ENCODE measurements at regions not wholly inside any gene's neighbourhood (a gene's known extent, or its start where the extent isn't known, plus 50 kb on each side); places are given as distances from the start of the nearest gene placed in this dataset.

DNA sequence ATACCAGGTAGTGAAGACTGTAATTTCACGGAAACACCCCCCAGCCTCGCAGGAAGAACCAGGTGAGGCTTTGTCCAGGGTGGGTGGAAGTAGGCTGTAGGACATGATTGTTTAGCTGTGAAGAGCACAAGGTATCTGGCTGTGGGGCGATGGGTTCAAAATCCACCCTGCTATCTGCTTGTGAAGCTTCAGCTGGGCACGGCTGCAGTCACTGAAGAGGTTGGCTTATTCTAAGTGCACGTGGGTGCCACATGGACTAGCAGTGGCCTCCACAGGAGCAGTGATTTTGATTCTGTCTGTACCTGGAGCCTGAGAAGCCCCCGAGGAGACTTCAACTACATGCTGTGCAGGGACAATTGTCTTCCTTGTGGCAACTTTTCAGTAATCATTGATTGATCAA lies 254.1 kb downstream of the FGF9 start:
- Histone ChIP-seq H4K20me1 (ENCODE audit: insufficient read depth, low read length) (no peaks in the 10 kb centered on the region), H2AFZ (ENCODE audit: low read length) (no peak overlapping the region), H3F3A (ENCODE audit: insufficient read depth, low read length) (no peaks in the 10 kb centered on the region), H3K27me3 (ENCODE audit: insufficient read depth, low read length) (no peaks in the 10 kb centered on the region), H3K27ac (ENCODE audit: low read depth, low read length, poor library complexity, severe bottlenecking) (no peak overlapping the region), H3K79me2 (ENCODE audit: insufficient read depth, low read length) (no peaks in the 10 kb centered on the region), H3K4me2 (ENCODE audit: low read length) (no peak overlapping the region), H3K36me3 (ENCODE audit: insufficient read depth, low read length) (no peaks in the 10 kb centered on the region), H3K9me3 (ENCODE audit: low read length) (no peaks in the 10 kb centered on the region), H3K4me3 (ENCODE audit: low read depth, low read length, poor library complexity, severe bottlenecking) (no peak overlapping the region), H3K4me1 (ENCODE audit: insufficient read depth, low read length, severe bottlenecking) (no peaks in the 10 kb centered on the region), H3K9ac (ENCODE audit: low read length) (no peak overlapping the region), H3K9me2 (ENCODE audit: low read depth, low read length) (no peaks in the 10 kb centered on the region)
- TF ChIP-seq, protein P1, sequence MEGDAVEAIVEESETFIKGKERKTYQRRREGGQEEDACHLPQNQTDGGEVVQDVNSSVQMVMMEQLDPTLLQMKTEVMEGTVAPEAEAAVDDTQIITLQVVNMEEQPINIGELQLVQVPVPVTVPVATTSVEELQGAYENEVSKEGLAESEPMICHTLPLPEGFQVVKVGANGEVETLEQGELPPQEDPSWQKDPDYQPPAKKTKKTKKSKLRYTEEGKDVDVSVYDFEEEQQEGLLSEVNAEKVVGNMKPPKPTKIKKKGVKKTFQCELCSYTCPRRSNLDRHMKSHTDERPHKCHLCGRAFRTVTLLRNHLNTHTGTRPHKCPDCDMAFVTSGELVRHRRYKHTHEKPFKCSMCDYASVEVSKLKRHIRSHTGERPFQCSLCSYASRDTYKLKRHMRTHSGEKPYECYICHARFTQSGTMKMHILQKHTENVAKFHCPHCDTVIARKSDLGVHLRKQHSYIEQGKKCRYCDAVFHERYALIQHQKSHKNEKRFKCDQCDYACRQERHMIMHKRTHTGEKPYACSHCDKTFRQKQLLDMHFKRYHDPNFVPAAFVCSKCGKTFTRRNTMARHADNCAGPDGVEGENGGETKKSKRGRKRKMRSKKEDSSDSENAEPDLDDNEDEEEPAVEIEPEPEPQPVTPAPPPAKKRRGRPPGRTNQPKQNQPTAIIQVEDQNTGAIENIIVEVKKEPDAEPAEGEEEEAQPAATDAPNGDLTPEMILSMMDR (IDR thresholded peaks at IDR 0.05; ENCODE audit: low read length) = no peak
- no peak for TF ChIP-seq EZH2 (IDR thresholded peaks at IDR 0.05; ENCODE audit: borderline replicate concordance, low read length)

DNA sequence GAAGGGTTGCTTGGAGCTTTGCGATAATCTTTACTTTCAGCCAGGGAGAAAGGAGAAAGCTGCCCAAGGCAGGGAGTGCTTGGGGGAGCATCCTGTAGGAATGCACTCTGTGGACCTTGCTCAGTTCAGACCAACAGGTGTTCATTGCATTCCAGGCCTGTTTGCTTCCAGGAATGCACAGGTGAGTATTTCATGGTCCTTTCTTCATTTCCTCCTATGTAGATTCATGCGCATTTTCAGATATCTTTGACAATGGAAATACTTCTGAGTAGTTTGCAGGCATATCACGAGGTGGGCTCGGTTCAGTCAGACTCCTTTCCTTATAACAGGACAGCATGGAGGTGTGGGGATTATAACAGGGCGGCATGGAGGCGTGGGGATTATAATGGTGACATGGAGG lies 254.8 kb downstream of the FGF9 start:
- Histone ChIP-seq H3K4me3 (ENCODE audit: low read depth, low read length, poor library complexity, severe bottlenecking) (no peak overlapping the region), H3K9me2 (ENCODE audit: low read depth, low read length) (no peaks in the 10 kb centered on the region), H3K36me3 (ENCODE audit: insufficient read depth, low read length) (no peaks in the 10 kb centered on the region), H2AFZ (ENCODE audit: low read length) (no peak overlapping the region), H3K9ac (ENCODE audit: low read length) (no peak overlapping the region), H3K9me3 (ENCODE audit: low read length) (no peaks in the 10 kb centered on the region), H3K4me1 (ENCODE audit: insufficient read depth, low read length, severe bottlenecking) (no peaks in the 10 kb centered on the region), H3K27ac (ENCODE audit: low read depth, low read length, poor library complexity, severe bottlenecking) (no peak overlapping the region), H4K20me1 (ENCODE audit: insufficient read depth, low read length) (no peaks in the 10 kb centered on the region), H3K4me2 (ENCODE audit: low read length) (no peak overlapping the region), H3K27me3 (ENCODE audit: insufficient read depth, low read length) (no peaks in the 10 kb centered on the region), H3K79me2 (ENCODE audit: insufficient read depth, low read length) (no peaks in the 10 kb centered on the region), H3F3A (ENCODE audit: insufficient read depth, low read length) (no peaks in the 10 kb centered on the region)
- TF ChIP-seq EZH2 (IDR thresholded peaks at IDR 0.05; ENCODE audit: borderline replicate concordance, low read length) = no peak
- TF ChIP-seq, protein P1 (IDR thresholded peaks at IDR 0.05; ENCODE audit: low read length) = no peak

DNA sequence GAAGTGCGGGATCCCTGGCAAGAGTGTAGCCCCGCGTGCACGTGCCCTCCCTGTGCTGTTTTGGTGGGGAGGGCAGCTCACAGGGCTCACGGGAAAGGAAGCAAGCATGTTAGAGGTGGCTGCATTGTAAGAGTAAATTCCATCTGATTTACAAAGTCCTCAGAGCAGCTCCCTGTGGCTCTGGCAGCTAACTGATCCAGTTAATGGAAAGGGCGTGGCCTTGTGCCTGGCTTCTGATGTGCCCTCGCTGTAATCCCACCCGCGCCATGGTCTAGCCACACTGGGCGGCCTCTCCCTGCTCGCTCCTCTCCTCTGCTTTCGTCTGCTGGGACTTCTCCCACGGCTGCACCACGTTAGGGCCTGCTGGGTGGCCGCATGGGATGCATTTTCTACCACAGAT lies 258.5 kb downstream of the FGF9 start:
- no peaks in the 10 kb centered on the region for H3K9me2 ChIP-seq (ENCODE audit: low read depth, low read length)
- no peak overlapping the region for H2AFZ ChIP-seq (ENCODE audit: low read length)
- no peak overlapping the region for H3K4me3 ChIP-seq (ENCODE audit: low read depth, low read length, poor library complexity, severe bottlenecking)
- H3K9me3 ChIP-seq (ENCODE audit: low read length) = no peaks in the 10 kb centered on the region
- H3K27ac ChIP-seq (ENCODE audit: low read depth, low read length, poor library complexity, severe bottlenecking) = no peak overlapping the region
- TF ChIP-seq, protein P1 (IDR thresholded peaks at IDR 0.05; ENCODE audit: low read length) = no peak
- TF ChIP-seq EZH2 (IDR thresholded peaks at IDR 0.05; ENCODE audit: borderline replicate concordance, low read length) = no peak
- no peak overlapping the region for H3K9ac ChIP-seq (ENCODE audit: low read length)
- no peaks in the 10 kb centered on the region for H3K27me3 ChIP-seq (ENCODE audit: insufficient read depth, low read length)
- H3K36me3 ChIP-seq (ENCODE audit: insufficient read depth, low read length) = no peaks in the 10 kb centered on the region
- no peaks in the 10 kb centered on the region for H3F3A ChIP-seq (ENCODE audit: insufficient read depth, low read length)
- H3K4me2 ChIP-seq (ENCODE audit: low read length) = no peak overlapping the region
- H4K20me1 ChIP-seq (ENCODE audit: insufficient read depth, low read length) = no peaks in the 10 kb centered on the region
- no peaks in the 10 kb centered on the region for H3K79me2 ChIP-seq (ENCODE audit: insufficient read depth, low read length)
- H3K4me1 ChIP-seq (ENCODE audit: insufficient read depth, low read length, severe bottlenecking) = no peaks in the 10 kb centered on the region
